ENCODE measurements at regions not wholly inside any gene's neighbourhood (a gene's known extent, or its start where the extent isn't known, plus 50 kb on each side); places are given as distances from the start of the nearest gene placed in this dataset.
"Not testable (repeated sequence)": the region's sequence is repeated elsewhere in the genome, so short reads cannot be mapped to it uniquely, and the experiment has no call there.

GRCh38 chr7:6938284-6938683, 112.2 kb upstream of the CCZ1B start:
- DNase-seq (ENCODE audit: low spot score) = not testable (repeated sequence)

- DNase-seq (ENCODE audit: low spot score) = not testable (repeated sequence)
Measured at GRCh38 chr7:6939126-6939525, 113.1 kb upstream of the CCZ1B start.

- not testable (repeated sequence) for DNase-seq (ENCODE audit: low spot score)
Measured at GRCh38 chr7:6939896-6940295, 113.8 kb upstream of the CCZ1B start.

- DNase-seq (ENCODE audit: low spot score) = not testable (repeated sequence)
Measured at GRCh38 chr7:6946873-6947272, 120.8 kb upstream of the CCZ1B start.

- not testable (repeated sequence) for DNase-seq (ENCODE audit: low spot score)
Measured at GRCh38 chr7:6950231-6950630, 124.2 kb upstream of the CCZ1B start.

- DNase-seq (ENCODE audit: low spot score) = not testable (repeated sequence)
Measured at GRCh38 chr7:6951553-6951952, 125.5 kb upstream of the CCZ1B start.

GRCh38 chr7:6953138-6953797, 127.2 kb upstream of the CCZ1B start:
- DNase-seq (ENCODE audit: low spot score) = not testable (repeated sequence)

GRCh38 chr7:6953798-6954181, 127.7 kb upstream of the CCZ1B start:
- not testable (repeated sequence) for DNase-seq (ENCODE audit: low spot score)

- not testable (repeated sequence) for DNase-seq (ENCODE audit: low spot score)
Measured at GRCh38 chr7:6955385-6955784, 129.3 kb upstream of the CCZ1B start.

- DNase-seq (ENCODE audit: low spot score) = not testable (repeated sequence)
Measured at GRCh38 chr7:6955990-6956566, 130.0 kb upstream of the CCZ1B start.

- not testable (repeated sequence) for DNase-seq (ENCODE audit: low spot score)
Measured at GRCh38 chr7:6958371-6958770, 132.3 kb upstream of the CCZ1B start.

- DNase-seq (ENCODE audit: low spot score) = not testable (repeated sequence)
Measured at GRCh38 chr7:6959942-6960341, 133.9 kb upstream of the CCZ1B start.

GRCh38 chr7:6962871-6963270, 136.8 kb upstream of the CCZ1B start:
- DNase-seq (ENCODE audit: low spot score) = not testable (repeated sequence)

GRCh38 chr7:6965051-6965450, 139.0 kb upstream of the CCZ1B start:
- peak; percentile 50 for DNase-seq (ENCODE audit: low spot score)

GRCh38 chr7:6970180-6970579, 144.1 kb upstream of the CCZ1B start:
- not testable (repeated sequence) for DNase-seq (ENCODE audit: low spot score)

GRCh38 chr7:6974876-6975275, 148.8 kb upstream of the CCZ1B start:
- not testable (repeated sequence) for DNase-seq (ENCODE audit: low spot score)

- not testable (repeated sequence) for DNase-seq (ENCODE audit: low spot score)
Measured at GRCh38 chr7:6975346-6975745, 149.3 kb upstream of the CCZ1B start.

GRCh38 chr7:6977368-6977767, 151.3 kb upstream of the CCZ1B start:
- DNase-seq (ENCODE audit: low spot score) = not testable (repeated sequence)

- DNase-seq (ENCODE audit: low spot score) = peak; percentile 38
Measured at GRCh38 chr7:6978326-6978725, 152.3 kb upstream of the CCZ1B start.

- not testable (repeated sequence) for DNase-seq (ENCODE audit: low spot score)
Measured at GRCh38 chr7:6979456-6979855, 153.4 kb upstream of the CCZ1B start.

- not testable (repeated sequence) for DNase-seq (ENCODE audit: low spot score)
Measured at GRCh38 chr7:6982375-6982774, 156.3 kb upstream of the CCZ1B start.

GRCh38 chr7:6986892-6987291, 160.8 kb upstream of the CCZ1B start:
- DNase-seq (ENCODE audit: low spot score) = not testable (repeated sequence)

- not testable (repeated sequence) for DNase-seq (ENCODE audit: low spot score)
Measured at GRCh38 chr7:6988608-6989007, 162.5 kb upstream of the CCZ1B start.

Measured in H4 (cell line).